22Rv1 (cell line): ENCODE measurements at regions not wholly inside any gene's neighbourhood (a gene's known extent, or its start where the extent isn't known, plus 50 kb on each side); places are given as distances from the start of the nearest gene placed in this dataset.
A peak's percentile ranks its signal among the peaks of the same experiment; 100 is the strongest.

Experiments used
- CTCF ChIP-seq: fragments of 450-650 bp; IDR thresholded peaks from 2 replicates; pipeline ENCODE4 v1.5.1; 2017; ENCODE audit warnings: mild to moderate bottlenecking
- ZFX ChIP-seq: fragments of 450-650 bp; IDR thresholded peaks from 2 replicates; pipeline ENCODE4 v1.6.1; 2017; ENCODE audit warnings: antibody characterized with exemption, borderline replicate concordance

GRCh38 chr1:23634840-23635651, 56.6 kb upstream of the RPL11 start:
- peak; percentile 92 for TF ChIP-seq CTCF
- no peak for TF ChIP-seq ZFX
